AG04450 (cell line): ENCODE measurements at regions not wholly inside any gene's neighbourhood (a gene's known extent, or its start where the extent isn't known, plus 50 kb on each side); places are given as distances from the start of the nearest gene placed in this dataset.

Experiments used
- CTCF ChIA-PET: fragments of 300-600, 350-600 bp; formaldehyde crosslinking; extraction: SDS; loops from one replicate; lab custom pipeline; 2022; ENCODE audit warnings: antibody characterized with exemption, inconsistent platforms; lab: Charles Lee
- POLR2A ChIA-PET: fragments of 350-600 bp; formaldehyde crosslinking; extraction: SDS; loops from one replicate; lab custom pipeline; 2021; ENCODE audit warnings: antibody characterized with exemption, inconsistent platforms; lab: Yijun Ruan, JAX
- DNase-seq: peaks from one replicate; pipeline ENCODE4 v3.0.0-alpha.2; 2011; ENCODE audit warnings: low read depth, low spot score
- H3K27ac ChIP-seq: one replicate; pipeline ENCODE4 v1.5.1; 2012; ENCODE audit warnings: low read depth, low read length, control low read depth
- H3K27me3 ChIP-seq: one replicate; pipeline ENCODE4 v1.6.0; 2012; ENCODE audit warnings: low read length; ENCODE audit not compliant: control insufficient read depth, insufficient read depth
- H3K4me3 ChIP-seq: 2 replicates; pipeline ENCODE4 v1.5.1; 2011; ENCODE audit warnings: mild to moderate bottlenecking, low read depth, low read length, control low read depth
- H3K9me3 ChIP-seq: 2 replicates; pipeline ENCODE4 v1.5.1; 2012; ENCODE audit warnings: low read length; ENCODE audit not compliant: control insufficient read depth, insufficient read depth
- TF ChIP-seq, protein P1 (sequence below): IDR thresholded peaks from 2 replicates; pipeline ENCODE4 v1.5.1; 2011; ENCODE audit warnings: low read depth, low read length, control low read depth, inconsistent platforms

- Histone ChIP-seq H3K9me3 (no peaks in the 10 kb centered on the region), H3K4me3 (no peak overlapping the region), H3K27ac (no peak overlapping the region), H3K27me3 (no peaks in the 10 kb centered on the region)
- ChIA-PET POLR2A (no interaction called here), CTCF (no interaction called here)
- TF ChIP-seq, protein P1, sequence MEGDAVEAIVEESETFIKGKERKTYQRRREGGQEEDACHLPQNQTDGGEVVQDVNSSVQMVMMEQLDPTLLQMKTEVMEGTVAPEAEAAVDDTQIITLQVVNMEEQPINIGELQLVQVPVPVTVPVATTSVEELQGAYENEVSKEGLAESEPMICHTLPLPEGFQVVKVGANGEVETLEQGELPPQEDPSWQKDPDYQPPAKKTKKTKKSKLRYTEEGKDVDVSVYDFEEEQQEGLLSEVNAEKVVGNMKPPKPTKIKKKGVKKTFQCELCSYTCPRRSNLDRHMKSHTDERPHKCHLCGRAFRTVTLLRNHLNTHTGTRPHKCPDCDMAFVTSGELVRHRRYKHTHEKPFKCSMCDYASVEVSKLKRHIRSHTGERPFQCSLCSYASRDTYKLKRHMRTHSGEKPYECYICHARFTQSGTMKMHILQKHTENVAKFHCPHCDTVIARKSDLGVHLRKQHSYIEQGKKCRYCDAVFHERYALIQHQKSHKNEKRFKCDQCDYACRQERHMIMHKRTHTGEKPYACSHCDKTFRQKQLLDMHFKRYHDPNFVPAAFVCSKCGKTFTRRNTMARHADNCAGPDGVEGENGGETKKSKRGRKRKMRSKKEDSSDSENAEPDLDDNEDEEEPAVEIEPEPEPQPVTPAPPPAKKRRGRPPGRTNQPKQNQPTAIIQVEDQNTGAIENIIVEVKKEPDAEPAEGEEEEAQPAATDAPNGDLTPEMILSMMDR, result no peak
- DNase-seq, result no peak
Observed at GRCh38 chr3:61497463-61497862, 63.9 kb upstream of the PTPRG start.

- POLR2A ChIA-PET, result no interaction called here
- no peak overlapping the region for H3K27ac ChIP-seq
- no peak overlapping the region for H3K4me3 ChIP-seq
- H3K27me3 ChIP-seq, result no peaks in the 10 kb centered on the region
- no peaks in the 10 kb centered on the region for H3K9me3 ChIP-seq
- no peak for DNase-seq
- TF ChIP-seq, protein P1, result no peak
- CTCF ChIA-PET, result interaction anchor here (1.5 kb wide), 1 partner anchor 683 kb away, joined by 3 read pairs; no protein-coding TSS in a partner anchor
Observed at GRCh38 chr3:61505197-61505596, 56.2 kb upstream of the PTPRG start.

- no peak for DNase-seq
- Histone ChIP-seq H3K4me3 (no peak overlapping the region), H3K27ac (no peak overlapping the region), H3K27me3 (no peaks in the 10 kb centered on the region), H3K9me3 (no peaks in the 10 kb centered on the region)
- ChIA-PET CTCF (no interaction called here), POLR2A (no interaction called here)
- TF ChIP-seq, protein P1, result no peak
Observed at GRCh38 chr3:61507946-61508345, 53.4 kb upstream of the PTPRG start.
